ENCODE measurements at regions not wholly inside any gene's neighbourhood (a gene's known extent, or its start where the extent isn't known, plus 50 kb on each side); places are given as distances from the start of the nearest gene placed in this dataset.

DNA sequence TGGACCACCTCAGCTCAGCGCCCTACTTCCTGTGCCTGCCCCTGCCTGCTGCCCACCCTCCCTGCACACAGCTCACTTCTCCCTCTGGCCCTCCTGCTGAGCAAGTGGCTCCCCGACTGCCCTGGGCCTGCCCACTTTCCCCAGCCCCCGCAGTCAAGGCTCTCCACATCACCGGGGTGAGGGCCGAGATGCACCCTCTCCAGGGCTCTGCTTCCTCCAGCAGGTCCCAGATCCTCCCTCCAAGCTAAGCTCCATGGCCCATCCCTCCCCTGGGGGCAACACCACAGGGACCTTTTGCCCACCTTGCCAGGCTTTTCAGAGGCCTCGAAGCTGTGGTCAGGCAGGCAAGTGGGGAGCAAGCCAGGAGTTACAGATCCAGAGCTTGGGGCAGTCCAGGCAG is 820.2 kb downstream of the KCNJ18 start:
- no peaks in the 10 kb centered on the region for H3K9me2 ChIP-seq (ENCODE audit: insufficient read depth, low read length)
- no peaks in the 10 kb centered on the region for H4K20me1 ChIP-seq (ENCODE audit: insufficient read depth)
- no peak for TF ChIP-seq RAD21 (conservative IDR thresholded peaks at IDR 0.05)
- TF ChIP-seq, protein P1, sequence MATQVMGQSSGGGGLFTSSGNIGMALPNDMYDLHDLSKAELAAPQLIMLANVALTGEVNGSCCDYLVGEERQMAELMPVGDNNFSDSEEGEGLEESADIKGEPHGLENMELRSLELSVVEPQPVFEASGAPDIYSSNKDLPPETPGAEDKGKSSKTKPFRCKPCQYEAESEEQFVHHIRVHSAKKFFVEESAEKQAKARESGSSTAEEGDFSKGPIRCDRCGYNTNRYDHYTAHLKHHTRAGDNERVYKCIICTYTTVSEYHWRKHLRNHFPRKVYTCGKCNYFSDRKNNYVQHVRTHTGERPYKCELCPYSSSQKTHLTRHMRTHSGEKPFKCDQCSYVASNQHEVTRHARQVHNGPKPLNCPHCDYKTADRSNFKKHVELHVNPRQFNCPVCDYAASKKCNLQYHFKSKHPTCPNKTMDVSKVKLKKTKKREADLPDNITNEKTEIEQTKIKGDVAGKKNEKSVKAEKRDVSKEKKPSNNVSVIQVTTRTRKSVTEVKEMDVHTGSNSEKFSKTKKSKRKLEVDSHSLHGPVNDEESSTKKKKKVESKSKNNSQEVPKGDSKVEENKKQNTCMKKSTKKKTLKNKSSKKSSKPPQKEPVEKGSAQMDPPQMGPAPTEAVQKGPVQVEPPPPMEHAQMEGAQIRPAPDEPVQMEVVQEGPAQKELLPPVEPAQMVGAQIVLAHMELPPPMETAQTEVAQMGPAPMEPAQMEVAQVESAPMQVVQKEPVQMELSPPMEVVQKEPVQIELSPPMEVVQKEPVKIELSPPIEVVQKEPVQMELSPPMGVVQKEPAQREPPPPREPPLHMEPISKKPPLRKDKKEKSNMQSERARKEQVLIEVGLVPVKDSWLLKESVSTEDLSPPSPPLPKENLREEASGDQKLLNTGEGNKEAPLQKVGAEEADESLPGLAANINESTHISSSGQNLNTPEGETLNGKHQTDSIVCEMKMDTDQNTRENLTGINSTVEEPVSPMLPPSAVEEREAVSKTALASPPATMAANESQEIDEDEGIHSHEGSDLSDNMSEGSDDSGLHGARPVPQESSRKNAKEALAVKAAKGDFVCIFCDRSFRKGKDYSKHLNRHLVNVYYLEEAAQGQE (IDR thresholded peaks at IDR 0.05; ENCODE audit: borderline replicate concordance), result no peak
- no peak for TF ChIP-seq MXI1 (conservative IDR thresholded peaks at IDR 0.05; ENCODE audit: poor library complexity, severe bottlenecking)
- no peak for TF ChIP-seq EP300 (conservative IDR thresholded peaks at IDR 0.05; ENCODE audit: poor library complexity, severe bottlenecking)
- TF ChIP-seq TAF1 (IDR thresholded peaks at IDR 0.05; ENCODE audit: low read depth), result no peak
- no peak for TF ChIP-seq SMC3 (conservative IDR thresholded peaks at IDR 0.05; ENCODE audit: poor library complexity)
- no peak for TF ChIP-seq POLR2AphosphoS5 (IDR thresholded peaks at IDR 0.05)
- TF ChIP-seq EZH2 (IDR thresholded peaks at IDR 0.05; ENCODE audit: borderline replicate concordance, insufficient read depth, low read length, poor library complexity, severe bottlenecking), result no peak
- TF ChIP-seq, protein P2, sequence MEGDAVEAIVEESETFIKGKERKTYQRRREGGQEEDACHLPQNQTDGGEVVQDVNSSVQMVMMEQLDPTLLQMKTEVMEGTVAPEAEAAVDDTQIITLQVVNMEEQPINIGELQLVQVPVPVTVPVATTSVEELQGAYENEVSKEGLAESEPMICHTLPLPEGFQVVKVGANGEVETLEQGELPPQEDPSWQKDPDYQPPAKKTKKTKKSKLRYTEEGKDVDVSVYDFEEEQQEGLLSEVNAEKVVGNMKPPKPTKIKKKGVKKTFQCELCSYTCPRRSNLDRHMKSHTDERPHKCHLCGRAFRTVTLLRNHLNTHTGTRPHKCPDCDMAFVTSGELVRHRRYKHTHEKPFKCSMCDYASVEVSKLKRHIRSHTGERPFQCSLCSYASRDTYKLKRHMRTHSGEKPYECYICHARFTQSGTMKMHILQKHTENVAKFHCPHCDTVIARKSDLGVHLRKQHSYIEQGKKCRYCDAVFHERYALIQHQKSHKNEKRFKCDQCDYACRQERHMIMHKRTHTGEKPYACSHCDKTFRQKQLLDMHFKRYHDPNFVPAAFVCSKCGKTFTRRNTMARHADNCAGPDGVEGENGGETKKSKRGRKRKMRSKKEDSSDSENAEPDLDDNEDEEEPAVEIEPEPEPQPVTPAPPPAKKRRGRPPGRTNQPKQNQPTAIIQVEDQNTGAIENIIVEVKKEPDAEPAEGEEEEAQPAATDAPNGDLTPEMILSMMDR (IDR thresholded peaks at IDR 0.05; ENCODE audit: poor library complexity, severe bottlenecking), result no peak
- no peak overlapping the region for H2AFZ ChIP-seq (ENCODE audit: low read depth, low read length)
- H3K36me3 ChIP-seq (ENCODE audit: insufficient read depth, low read length), result no peaks in the 10 kb centered on the region
- no peak overlapping the region for H3K27ac ChIP-seq (ENCODE audit: low read length)
- H3K9me3 ChIP-seq (ENCODE audit: low read length), result no peaks in the 10 kb centered on the region
- no peaks in the 10 kb centered on the region for H3K79me2 ChIP-seq (replicated peaks; ENCODE audit: insufficient read depth, low read length)
- H3K4me3 ChIP-seq (ENCODE audit: low read length), result no peak overlapping the region
- H3F3A ChIP-seq (ENCODE audit: insufficient read depth, low read length, poor library complexity, severe bottlenecking), result no peaks in the 10 kb centered on the region
- no peak overlapping the region for H3K9ac ChIP-seq (ENCODE audit: low read length)
- H3K4me2 ChIP-seq (ENCODE audit: low read length), result no peak overlapping the region
- no peaks in the 10 kb centered on the region for H3K27me3 ChIP-seq (ENCODE audit: insufficient read depth, low read depth, low read length)

DNA sequence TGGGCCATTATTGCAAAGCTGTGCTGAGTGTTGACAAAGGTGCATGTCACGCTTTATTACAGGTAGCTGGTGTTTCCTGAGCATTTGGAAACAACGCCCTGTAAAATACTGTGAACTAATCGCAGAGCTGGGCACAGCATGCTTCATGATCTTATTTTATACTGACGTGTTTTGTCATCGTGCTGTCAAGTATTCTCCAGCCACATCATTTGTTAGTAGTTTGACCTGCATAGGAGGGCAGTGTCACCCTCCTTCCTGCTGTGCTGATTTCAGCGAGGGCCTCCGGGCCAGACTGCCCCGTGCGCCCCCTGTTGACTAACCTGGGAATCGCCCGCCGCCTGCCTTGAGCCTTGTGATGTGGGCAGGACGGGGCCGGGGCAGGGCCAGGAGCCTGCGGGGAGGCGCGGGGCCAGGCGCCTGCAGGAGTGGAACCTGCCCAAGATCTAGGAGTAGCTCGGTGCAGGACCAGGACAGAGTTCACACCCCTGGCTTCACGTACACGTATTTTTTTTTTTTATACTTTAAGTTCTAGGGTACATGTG is 820.7 kb downstream of the KCNJ18 start:
- H3F3A ChIP-seq (ENCODE audit: insufficient read depth, low read length, poor library complexity, severe bottlenecking), result no peaks in the 10 kb centered on the region
- no peaks in the 10 kb centered on the region for H4K20me1 ChIP-seq (ENCODE audit: insufficient read depth)
- no peak overlapping the region for H3K4me3 ChIP-seq (ENCODE audit: low read length)
- no peaks in the 10 kb centered on the region for H3K36me3 ChIP-seq (ENCODE audit: insufficient read depth, low read length)
- H3K9me3 ChIP-seq (ENCODE audit: low read length), result no peaks in the 10 kb centered on the region
- H3K9ac ChIP-seq (ENCODE audit: low read length), result no peak overlapping the region
- H3K27ac ChIP-seq (ENCODE audit: low read length), result no peak overlapping the region
- H3K9me2 ChIP-seq (ENCODE audit: insufficient read depth, low read length), result no peaks in the 10 kb centered on the region
- TF ChIP-seq MXI1 (conservative IDR thresholded peaks at IDR 0.05; ENCODE audit: poor library complexity, severe bottlenecking), result no peak
- no peak for TF ChIP-seq TAF1 (IDR thresholded peaks at IDR 0.05; ENCODE audit: low read depth)
- TF ChIP-seq, protein P1 (IDR thresholded peaks at IDR 0.05; ENCODE audit: borderline replicate concordance), result no peak
- TF ChIP-seq RAD21 (conservative IDR thresholded peaks at IDR 0.05), result no peak
- no peak for TF ChIP-seq SMC3 (conservative IDR thresholded peaks at IDR 0.05; ENCODE audit: poor library complexity)
- TF ChIP-seq EP300 (conservative IDR thresholded peaks at IDR 0.05; ENCODE audit: poor library complexity, severe bottlenecking), result no peak
- TF ChIP-seq POLR2AphosphoS5 (IDR thresholded peaks at IDR 0.05), result no peak
- TF ChIP-seq, protein P2 (IDR thresholded peaks at IDR 0.05; ENCODE audit: poor library complexity, severe bottlenecking), result no peak
- TF ChIP-seq EZH2 (IDR thresholded peaks at IDR 0.05; ENCODE audit: borderline replicate concordance, insufficient read depth, low read length, poor library complexity, severe bottlenecking), result no peak
- no peak overlapping the region for H3K4me2 ChIP-seq (ENCODE audit: low read length)
- H3K27me3 ChIP-seq (ENCODE audit: insufficient read depth, low read depth, low read length), result no peaks in the 10 kb centered on the region
- H2AFZ ChIP-seq (ENCODE audit: low read depth, low read length), result no peak overlapping the region
- H3K79me2 ChIP-seq (replicated peaks; ENCODE audit: insufficient read depth, low read length), result no peaks in the 10 kb centered on the region
